Inferior parietal cortex (tissue), 1 donor: ENCODE measurements at regions not wholly inside any gene's neighbourhood (a gene's known extent, or its start where the extent isn't known, plus 50 kb on each side); places are given as distances from the start of the nearest gene placed in this dataset.

Source experiments
- DNase-seq: peaks from one replicate; pipeline ENCODE4 v3.0.0-alpha.2; 2016; ENCODE audit errors: extremely low spot score

- DNase-seq: no peak
These were observed 240.0 kb upstream of the NFE2L3 start for GRCh38 chr7:25911738-25912607.

DNA sequence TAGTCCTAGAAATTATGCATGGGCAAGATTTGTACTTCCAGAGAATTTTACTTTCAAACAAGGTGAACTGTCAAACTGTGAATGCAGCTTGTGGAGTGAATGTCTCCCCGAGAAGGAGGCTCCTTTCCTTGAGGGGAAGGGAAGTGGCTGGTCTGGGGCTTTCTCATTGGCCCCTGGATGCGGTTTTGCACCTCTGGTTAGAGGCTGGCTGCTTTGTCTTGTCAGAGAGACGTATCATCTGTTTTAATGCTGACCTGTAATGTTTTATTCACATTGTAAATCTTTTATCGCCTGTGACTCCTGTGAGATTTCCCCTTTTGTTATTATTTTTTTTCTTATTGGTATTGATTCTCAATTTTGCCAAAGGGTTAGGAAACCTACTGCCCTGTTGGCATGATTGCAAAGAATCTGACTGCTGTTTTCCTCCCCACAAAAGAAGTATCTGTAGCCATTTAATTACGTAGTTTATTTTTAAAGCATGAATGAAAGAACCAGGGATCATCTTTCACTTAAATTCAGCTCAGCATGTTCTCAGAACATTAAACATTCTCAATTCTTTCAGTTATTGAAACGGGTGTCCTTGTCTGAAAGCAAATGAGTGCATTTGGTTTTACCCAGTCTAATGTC lies 238.3 kb upstream of the NFE2L3 start:
- DNase-seq: no peak

GRCh38 chr7:25918731-25919130 lies 233.3 kb upstream of the NFE2L3 start:
- no peak for DNase-seq

DNA sequence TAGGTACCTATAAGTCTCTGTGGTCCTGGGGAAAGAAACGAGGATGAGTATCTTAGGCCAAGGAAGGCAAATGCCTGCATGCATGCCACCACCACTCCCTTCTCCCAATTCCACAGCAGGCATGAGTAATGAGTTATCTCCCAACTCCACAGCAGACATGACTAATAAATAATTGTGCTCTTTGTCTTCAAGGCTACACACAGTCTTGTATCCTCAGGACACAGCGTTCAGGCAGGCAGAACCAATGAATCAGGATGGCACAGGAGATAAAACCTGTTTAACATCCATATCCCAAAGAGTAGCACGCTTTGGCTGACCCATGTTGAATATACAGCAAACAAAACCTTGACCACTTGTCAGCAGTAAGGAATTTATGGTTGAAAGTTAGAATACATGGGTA lies 229.7 kb upstream of the NFE2L3 start:
- no peak for DNase-seq

- no peak for DNase-seq
These were observed 228.1 kb upstream of the NFE2L3 start for GRCh38 chr7:25923741-25924460.

- DNase-seq: no peak
These were observed 226.0 kb upstream of the NFE2L3 start for GRCh38 chr7:25926009-25926408.

DNA sequence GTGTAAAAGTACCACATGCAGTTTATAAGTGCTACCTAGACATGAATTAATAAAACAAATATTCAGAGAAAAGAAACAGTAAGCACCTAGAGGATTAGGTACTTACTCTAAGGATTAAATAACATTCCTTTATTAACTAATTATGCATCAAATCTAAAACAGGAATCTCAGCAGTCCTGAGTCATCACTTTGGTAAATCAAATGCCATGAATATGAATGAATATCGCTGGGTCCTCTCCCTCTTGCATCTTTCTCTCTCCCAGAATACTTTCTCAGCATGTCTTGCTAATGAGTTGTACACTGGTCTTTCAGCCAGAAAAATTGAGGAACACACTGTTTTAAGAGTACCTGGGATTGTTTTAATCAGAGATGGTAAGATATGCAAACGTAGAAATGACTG lies 225.5 kb upstream of the NFE2L3 start:
- no peak for DNase-seq

DNA sequence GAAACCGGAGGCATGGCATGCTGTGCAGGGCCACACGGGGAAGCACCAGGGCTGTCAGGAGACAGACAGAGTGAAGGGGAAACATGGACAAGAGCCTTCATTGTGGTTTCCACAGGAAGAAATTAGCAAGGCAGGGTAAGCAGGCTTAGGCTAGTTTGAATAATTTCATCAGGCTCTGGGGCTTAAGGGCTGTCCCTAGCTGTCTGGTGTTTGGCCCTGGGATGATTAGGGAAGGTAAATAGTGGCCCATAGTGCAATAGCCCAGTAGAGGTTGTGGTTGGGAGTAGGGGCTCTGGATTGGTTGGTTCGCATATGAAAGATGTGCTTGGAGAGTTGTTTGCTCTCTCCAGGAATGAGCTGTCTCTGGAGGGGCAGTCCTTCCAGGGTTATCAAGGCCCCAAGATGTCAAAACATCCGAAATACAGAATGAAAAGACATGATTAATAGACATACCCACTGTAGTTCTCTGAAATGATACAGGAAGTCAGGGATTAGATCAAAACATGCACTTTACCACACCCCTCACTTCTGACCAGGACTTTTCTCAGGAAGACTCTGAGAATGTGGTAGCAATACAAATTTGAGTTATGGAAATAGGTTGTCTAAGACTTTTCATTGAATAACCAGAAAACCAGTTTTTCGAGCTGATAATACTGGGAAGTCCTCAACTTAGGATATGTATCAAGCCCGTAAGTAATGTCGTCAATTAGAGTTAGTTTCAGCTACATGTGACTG lies 224.9 kb upstream of the NFE2L3 start:
- no peak for DNase-seq

DNA sequence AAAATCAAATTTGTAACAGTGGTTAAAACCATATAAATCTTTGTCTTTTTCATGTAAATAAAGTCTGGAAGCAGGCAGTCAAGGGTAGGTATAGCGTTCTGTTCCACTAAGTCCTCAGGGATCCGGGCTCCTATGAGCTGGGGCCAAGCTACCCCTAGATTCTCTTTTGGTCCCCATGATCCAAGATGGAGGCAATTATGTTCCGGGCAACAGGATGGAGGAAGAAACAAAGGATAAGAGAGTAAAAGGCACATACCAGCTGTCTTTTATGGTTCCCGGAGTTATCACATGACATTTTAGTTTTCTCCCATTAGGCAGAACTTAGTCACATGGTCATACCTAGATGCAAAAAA lies 224.4 kb upstream of the NFE2L3 start:
- no peak for DNase-seq

DNA sequence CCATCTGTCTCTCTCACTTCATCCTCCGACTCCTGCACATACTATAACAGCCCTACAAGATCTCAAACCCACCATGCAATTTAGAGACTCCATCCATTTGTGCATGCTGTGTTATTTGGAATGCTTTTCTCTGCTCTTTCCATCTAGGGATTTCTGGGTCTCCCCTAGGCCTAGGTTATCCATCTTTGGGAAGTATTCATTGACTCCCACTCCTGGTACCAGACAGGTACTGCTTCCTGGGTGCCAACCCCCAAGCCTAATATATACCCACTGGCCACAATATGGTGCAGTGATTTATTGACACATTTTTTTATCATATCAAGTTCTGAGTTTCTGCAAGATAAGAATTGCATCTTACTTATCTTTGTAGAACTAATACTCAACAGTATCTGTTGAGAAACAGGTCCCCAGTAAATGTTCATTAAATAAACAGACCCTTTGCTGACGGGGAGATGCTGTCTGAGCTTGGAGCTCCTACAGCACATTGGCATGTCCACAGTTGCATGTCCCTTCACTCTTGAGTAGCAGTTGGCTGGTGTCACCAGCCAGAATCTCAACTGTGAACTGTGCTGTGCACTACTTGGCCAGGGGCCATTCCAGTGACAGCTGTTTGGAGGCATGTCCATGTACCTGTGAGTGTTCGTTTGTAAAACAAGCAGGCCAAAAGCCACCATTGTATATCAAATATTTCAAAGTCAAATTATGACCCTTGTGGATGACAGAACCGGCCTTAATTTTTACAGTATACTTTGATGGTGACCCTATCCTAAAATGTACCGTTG lies 223.3 kb upstream of the NFE2L3 start:
- DNase-seq: no peak

DNA sequence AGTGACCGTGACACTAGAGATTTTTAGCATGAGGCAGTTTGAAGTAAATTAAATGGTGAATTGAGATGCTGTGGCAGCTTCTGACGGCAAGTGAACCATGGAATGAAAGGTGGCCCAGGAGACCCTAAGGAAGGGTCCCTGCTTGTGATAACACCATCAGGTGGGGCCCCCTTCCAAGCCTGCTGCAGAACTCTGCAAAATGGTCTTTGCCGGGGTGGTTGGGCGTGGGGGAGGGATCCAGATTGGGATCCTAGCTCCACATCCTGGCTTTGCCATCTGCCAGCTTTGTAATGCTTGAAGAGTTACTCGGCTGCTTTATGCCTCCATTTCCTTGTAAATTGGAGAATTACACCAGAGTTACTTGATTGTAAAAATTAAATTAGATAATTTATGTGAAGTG lies 222.6 kb upstream of the NFE2L3 start:
- no peak for DNase-seq

- DNase-seq: no peak
These were observed 221.4 kb upstream of the NFE2L3 start for GRCh38 chr7:25930492-25931048.

DNA sequence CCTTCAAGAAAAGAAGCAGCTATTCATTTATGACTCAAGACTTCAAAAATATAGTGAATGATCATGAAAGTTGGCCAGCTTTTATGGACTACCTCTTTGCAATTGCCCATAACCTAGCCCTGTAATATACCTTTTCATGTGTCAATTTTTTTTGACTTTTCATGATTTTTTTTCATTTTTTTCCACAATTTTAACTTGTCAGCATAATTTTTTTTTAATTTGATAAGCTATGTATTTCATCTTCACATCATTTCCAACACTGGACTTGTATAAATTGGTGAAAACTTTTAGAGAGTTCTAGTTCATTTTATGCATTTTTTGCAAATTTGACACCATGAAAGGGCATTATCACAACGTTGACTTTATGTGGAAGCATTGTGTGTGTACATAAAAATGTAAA lies 220.8 kb upstream of the NFE2L3 start:
- no peak for DNase-seq

GRCh38 chr7:25933921-25934320 lies 218.1 kb upstream of the NFE2L3 start:
- DNase-seq: no peak

- peak; percentile 20 for DNase-seq
These were observed 211.7 kb upstream of the NFE2L3 start for GRCh38 chr7:25940086-25940906.

DNA sequence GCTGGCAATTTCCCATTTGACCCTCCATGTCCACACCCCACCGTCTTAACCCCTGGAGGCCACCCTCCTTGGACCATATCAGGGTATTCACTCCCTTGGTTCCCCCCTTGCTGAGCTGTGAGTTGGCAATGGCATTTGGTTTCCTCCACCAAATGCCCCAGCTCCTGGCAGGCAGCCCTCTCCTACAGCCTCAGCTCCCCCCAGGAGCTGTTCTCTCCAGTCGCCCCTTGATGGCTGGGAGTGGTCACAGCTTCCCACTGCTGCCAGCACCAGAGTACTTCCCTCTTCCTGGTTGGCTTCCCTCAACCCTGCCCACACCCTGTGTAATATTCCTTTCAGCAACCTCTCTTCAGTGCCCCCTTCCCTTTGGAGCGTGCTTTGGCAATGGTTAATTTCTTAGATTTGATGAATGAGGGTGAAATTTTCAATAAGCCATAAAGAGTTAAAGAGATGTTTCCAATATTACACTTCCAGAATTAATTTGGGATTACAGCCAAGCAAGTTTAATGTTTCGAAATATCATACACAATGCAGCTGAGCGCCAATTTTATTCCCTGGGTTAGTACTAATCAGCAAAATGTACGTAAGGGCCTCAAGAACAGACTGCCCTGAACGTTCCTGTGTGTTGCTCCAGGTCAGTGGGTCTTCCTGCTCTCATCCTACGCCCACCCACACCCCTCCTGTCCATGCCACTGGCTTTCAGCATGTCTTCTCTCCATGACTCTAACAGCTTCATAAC lies 207.1 kb upstream of the NFE2L3 start:
- DNase-seq: no peak

- no peak for DNase-seq
These were observed 206.4 kb upstream of the NFE2L3 start for GRCh38 chr7:25945608-25946007.

- no peak for DNase-seq
These were observed 205.8 kb upstream of the NFE2L3 start for GRCh38 chr7:25946181-25946580.
